ENCODE measurements at regions not wholly inside any gene's neighbourhood (a gene's known extent, or its start where the extent isn't known, plus 50 kb on each side); places are given as distances from the start of the nearest gene placed in this dataset.

DNA sequence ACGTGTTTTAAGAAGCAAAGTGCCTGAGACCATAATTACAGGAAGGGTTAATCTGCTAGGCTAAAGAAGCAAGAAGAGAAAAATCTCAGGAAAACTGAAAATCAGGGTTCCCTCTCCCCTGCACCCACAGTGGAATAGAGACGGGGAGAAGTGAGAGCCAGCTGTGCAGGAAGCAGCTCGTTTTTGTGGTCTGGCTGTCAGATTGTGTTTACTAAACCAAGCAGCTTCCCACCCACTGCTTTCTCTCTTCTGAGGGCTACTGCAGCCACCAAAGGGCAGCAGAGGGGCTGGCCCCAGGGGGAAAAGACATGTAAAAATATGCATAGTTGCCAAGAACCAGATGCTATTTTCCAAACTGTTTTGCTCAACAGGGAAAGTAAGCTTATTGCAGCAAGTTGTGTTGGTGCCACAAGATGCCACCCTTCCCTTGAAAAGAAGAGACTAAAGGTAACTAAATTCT, 72.6 kb upstream of the THUMPD2 start:
- ATAC-seq (replicated peaks in 1 of 4), result no peak
- H3K36me3 ChIP-seq (ENCODE audit: control insufficient read depth in 2 of 2, extremely low read depth in 1 of 2, insufficient read depth in 1 of 2, low read length in 1 of 2), result no peaks in the 10 kb centered on the region
- ChIA-PET CTCF (no interaction called here), POLR2A (interaction anchor here in 1 of 2 donors (0.6 kb wide), 1 partner anchor 562 kb away, joined by 7 read pairs; no protein-coding TSS in a partner anchor)
- Mint-ChIP-seq H3K36me3 (no peaks in the 10 kb centered on the region), H3K27ac (no peak overlapping the region), H3K4me3 (no peak overlapping the region), H3K27me3 (peaks cover 5 to 11% of the 10 kb centered on the region in 2 donors), H3K4me1 (peaks cover 0 to 10% (median 8%) of the 10 kb centered on the region in 3 donors), H3K9me3 (no peaks in the 10 kb centered on the region)
- no peak for DNase-seq
- no CpG with 5 or more reads among the region's 3 CpGs for WGBS (ENCODE audit: insufficient coverage)
- no peaks in the 10 kb centered on the region for H3K9me3 ChIP-seq
- peaks cover 0 to 2% of the 10 kb centered on the region in 2 experiments for H3K27me3 ChIP-seq (replicated peaks in 1 of 2; ENCODE audit: control insufficient read depth in 2 of 2, extremely low read depth in 1 of 2, insufficient read depth in 2 of 2, low read length in 1 of 2)
- peaks cover 0 to 6% of the 10 kb centered on the region in 2 experiments for H3K4me1 ChIP-seq (ENCODE audit: control insufficient read depth in 1 of 2, extremely low read depth in 1 of 2, insufficient read depth in 2 of 2, low read length in 2 of 2)
- H3K4me3 ChIP-seq (ENCODE audit: control insufficient read depth in 1 of 2, extremely low read depth in 1 of 2, low read length in 1 of 2), result no peak overlapping the region
- no peak overlapping the region for H3K27ac ChIP-seq (ENCODE audit: low read length)

DNA sequence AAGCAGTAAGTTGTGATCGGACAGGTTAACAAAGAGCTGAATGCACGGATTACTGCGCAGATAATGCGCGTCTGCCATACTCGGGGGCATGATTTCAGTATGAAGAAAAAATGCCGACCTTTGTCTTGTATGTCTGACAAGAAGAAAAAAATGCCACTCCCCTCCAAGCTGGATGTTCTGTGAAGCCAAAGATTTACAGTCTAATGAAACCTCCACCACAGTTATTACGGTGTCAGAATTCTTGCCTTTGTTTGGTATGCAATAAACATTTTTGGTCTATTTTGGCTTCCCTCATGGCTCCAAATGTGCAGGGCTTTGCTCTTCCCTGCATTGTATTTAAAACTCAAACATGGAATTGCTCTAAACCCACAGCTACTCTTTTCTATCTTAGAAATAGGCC, 72.2 kb upstream of the THUMPD2 start:
- Mint-ChIP-seq H3K4me1 (peaks cover 0 to 10% (median 8%) of the 10 kb centered on the region in 3 donors), H3K27me3 (peaks cover 3 to 11% of the 10 kb centered on the region in 2 donors), H3K4me3 (no peak overlapping the region), H3K36me3 (no peaks in the 10 kb centered on the region), H3K27ac (no peak overlapping the region), H3K9me3 (no peaks in the 10 kb centered on the region)
- DNase-seq (no peak), ATAC-seq (replicated peaks in 1 of 4) (no peak)
- H3K9me3 ChIP-seq, result no peaks in the 10 kb centered on the region
- CTCF ChIA-PET, result no interaction called here
- H3K4me3 ChIP-seq (ENCODE audit: control insufficient read depth in 1 of 2, extremely low read depth in 1 of 2, low read length in 1 of 2), result no peak overlapping the region
- peaks cover 0 to 2% of the 10 kb centered on the region in 2 experiments for H3K27me3 ChIP-seq (replicated peaks in 1 of 2; ENCODE audit: control insufficient read depth in 2 of 2, extremely low read depth in 1 of 2, insufficient read depth in 2 of 2, low read length in 1 of 2)
- POLR2A ChIA-PET, result no interaction called here
- 80% methylated on average over 1 of the region's 8 CpGs for WGBS (ENCODE audit: insufficient coverage)
- peaks cover 0 to 6% of the 10 kb centered on the region in 2 experiments for H3K4me1 ChIP-seq (ENCODE audit: control insufficient read depth in 1 of 2, extremely low read depth in 1 of 2, insufficient read depth in 2 of 2, low read length in 2 of 2)
- H3K36me3 ChIP-seq (ENCODE audit: control insufficient read depth in 2 of 2, extremely low read depth in 1 of 2, insufficient read depth in 1 of 2, low read length in 1 of 2), result no peaks in the 10 kb centered on the region
- H3K27ac ChIP-seq (ENCODE audit: low read length), result no peak overlapping the region

DNA sequence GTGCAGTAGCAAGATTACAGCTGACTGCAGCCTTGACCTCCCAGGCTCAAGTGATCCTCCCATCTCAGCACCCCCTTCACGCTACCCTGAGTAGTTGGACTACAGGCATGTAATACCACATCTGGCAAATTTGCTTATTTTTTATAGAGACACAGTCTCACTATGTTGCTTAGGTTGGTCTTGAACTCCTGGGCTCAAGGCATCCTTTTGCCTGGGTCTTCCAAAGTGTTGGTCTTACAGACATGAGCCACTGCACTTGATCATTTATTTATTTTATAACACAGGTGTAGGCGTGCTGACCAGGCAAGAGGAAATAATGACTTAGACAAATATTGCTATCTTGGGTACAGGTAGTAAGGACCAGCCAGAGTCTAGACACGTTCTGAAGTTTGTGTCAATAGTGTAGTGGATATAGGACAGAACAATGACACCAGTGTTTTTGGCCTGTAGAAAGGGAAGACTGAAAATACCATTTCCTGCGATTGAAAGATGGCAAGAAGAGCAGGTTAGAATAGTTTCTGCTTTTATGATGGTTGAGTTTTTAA, 71.0 kb upstream of the THUMPD2 start:
- no peaks in the 10 kb centered on the region for H3K9me3 Mint-ChIP-seq
- Histone ChIP-seq H3K9me3 (no peaks in the 10 kb centered on the region), H3K4me3 (ENCODE audit: control insufficient read depth in 1 of 2, extremely low read depth in 1 of 2, low read length in 1 of 2) (no peak overlapping the region), H3K4me1 (ENCODE audit: control insufficient read depth in 1 of 2, extremely low read depth in 1 of 2, insufficient read depth in 2 of 2, low read length in 2 of 2) (peaks cover 0 to 6% of the 10 kb centered on the region in 2 experiments), H3K27me3 (replicated peaks in 1 of 2; ENCODE audit: control insufficient read depth in 2 of 2, extremely low read depth in 1 of 2, insufficient read depth in 2 of 2, low read length in 1 of 2) (peaks cover 0 to 2% of the 10 kb centered on the region in 2 experiments), H3K36me3 (ENCODE audit: control insufficient read depth in 2 of 2, extremely low read depth in 1 of 2, insufficient read depth in 1 of 2, low read length in 1 of 2) (no peaks in the 10 kb centered on the region), H3K27ac (ENCODE audit: low read length) (no peak overlapping the region)
- ChIA-PET POLR2A (no interaction called here), CTCF (no interaction called here)
- H3K4me1 Mint-ChIP-seq, result peaks cover 0 to 10% (median 8%) of the 10 kb centered on the region in 3 donors
- ATAC-seq (replicated peaks in 1 of 4) (no peak), DNase-seq (no peak)
- H3K36me3 Mint-ChIP-seq, result no peaks in the 10 kb centered on the region
- no peak overlapping the region for H3K27ac Mint-ChIP-seq
- WGBS (ENCODE audit: insufficient coverage), result 17% methylated on average over 1 of the region's 4 CpGs
- H3K4me3 Mint-ChIP-seq, result no peak overlapping the region
- H3K27me3 Mint-ChIP-seq, result peaks cover 6 to 8% of the 10 kb centered on the region in 2 donors

DNA sequence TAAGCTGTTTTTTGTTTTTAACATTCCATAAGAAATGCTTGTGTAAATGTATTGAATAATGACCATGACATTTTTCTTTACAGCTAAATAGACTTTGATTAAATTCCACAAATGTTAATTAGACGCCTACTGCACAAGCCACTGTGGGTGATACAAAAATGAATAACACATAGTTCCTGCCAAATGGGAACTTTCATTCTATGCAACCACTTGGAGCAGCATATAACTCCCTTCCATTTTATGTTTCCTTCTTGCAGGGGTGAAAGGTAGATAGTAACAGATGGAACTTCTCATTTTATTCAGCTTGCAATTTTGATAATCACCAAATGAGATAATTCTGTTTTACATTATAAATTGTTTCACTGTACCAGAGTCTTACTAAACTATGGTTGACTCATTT, 70.0 kb upstream of the THUMPD2 start:
- peaks cover 4 to 5% of the 10 kb centered on the region in 2 donors for H3K27me3 Mint-ChIP-seq
- H3K27ac Mint-ChIP-seq, result no peak overlapping the region
- ATAC-seq (replicated peaks in 1 of 4) (no peak), DNase-seq (no peak)
- no peaks in the 10 kb centered on the region for H3K9me3 ChIP-seq
- no peak overlapping the region for H3K4me3 Mint-ChIP-seq
- H3K36me3 Mint-ChIP-seq, result no peaks in the 10 kb centered on the region
- peaks cover 0 to 6% of the 10 kb centered on the region in 2 experiments for H3K4me1 ChIP-seq (ENCODE audit: control insufficient read depth in 1 of 2, extremely low read depth in 1 of 2, insufficient read depth in 2 of 2, low read length in 2 of 2)
- ChIA-PET POLR2A (no interaction called here), CTCF (no interaction called here)
- no peaks in the 10 kb centered on the region for H3K9me3 Mint-ChIP-seq
- WGBS (ENCODE audit: insufficient coverage), result no CpG with 5 or more reads among the region's 1 CpG
- peaks cover 0 to 10% (median 8%) of the 10 kb centered on the region in 3 donors for H3K4me1 Mint-ChIP-seq
- no peak overlapping the region for H3K4me3 ChIP-seq (ENCODE audit: control insufficient read depth in 1 of 2, extremely low read depth in 1 of 2, low read length in 1 of 2)
- peaks cover 0 to 2% of the 10 kb centered on the region in 2 experiments for H3K27me3 ChIP-seq (replicated peaks in 1 of 2; ENCODE audit: control insufficient read depth in 2 of 2, extremely low read depth in 1 of 2, insufficient read depth in 2 of 2, low read length in 1 of 2)
- H3K27ac ChIP-seq (ENCODE audit: low read length), result no peak overlapping the region
- H3K36me3 ChIP-seq (ENCODE audit: control insufficient read depth in 2 of 2, extremely low read depth in 1 of 2, insufficient read depth in 1 of 2, low read length in 1 of 2), result no peaks in the 10 kb centered on the region

DNA sequence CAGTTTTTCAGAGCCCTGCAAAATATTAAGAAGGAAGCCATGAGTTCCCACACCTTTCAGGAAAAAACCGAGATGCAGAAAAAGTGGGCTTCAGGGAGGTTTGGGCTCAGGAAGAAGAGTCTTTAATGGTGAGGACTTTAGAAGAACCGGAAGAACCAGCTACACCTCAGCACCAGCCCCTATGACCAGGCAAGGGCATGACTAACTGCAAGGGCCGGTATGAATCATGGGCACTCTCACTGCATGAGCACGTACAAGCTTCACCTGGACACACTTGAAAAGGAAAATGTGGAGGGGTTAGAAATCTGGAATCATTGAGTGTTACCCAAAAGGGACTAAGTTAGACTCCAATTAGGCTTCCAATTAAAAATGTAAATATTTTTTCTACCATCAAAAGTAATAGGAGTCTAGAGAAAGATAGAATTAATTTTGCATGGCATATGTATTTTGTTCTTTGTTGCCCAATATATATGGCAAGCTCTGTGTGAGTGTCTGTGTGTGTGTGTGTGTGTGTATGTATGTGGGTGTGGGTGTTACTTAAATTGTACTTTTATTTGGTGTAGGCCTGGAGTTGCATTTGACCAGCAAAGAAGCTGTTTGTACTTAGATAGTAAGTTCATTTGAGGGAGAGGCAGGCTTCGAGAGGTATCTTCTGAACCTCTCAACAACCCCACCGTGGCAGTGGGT, 66.5 kb upstream of the THUMPD2 start:
- no CpG with 5 or more reads among the region's 6 CpGs for WGBS (ENCODE audit: insufficient coverage)
- Histone ChIP-seq H3K27me3 (replicated peaks in 1 of 2; ENCODE audit: control insufficient read depth in 2 of 2, extremely low read depth in 1 of 2, insufficient read depth in 2 of 2, low read length in 1 of 2) (peaks cover 0 to 2% of the 10 kb centered on the region in 2 experiments), H3K4me3 (ENCODE audit: control insufficient read depth in 1 of 2, extremely low read depth in 1 of 2, low read length in 1 of 2) (no peak overlapping the region), H3K4me1 (ENCODE audit: control insufficient read depth in 1 of 2, extremely low read depth in 1 of 2, insufficient read depth in 2 of 2, low read length in 2 of 2) (no peaks in the 10 kb centered on the region), H3K36me3 (ENCODE audit: control insufficient read depth in 2 of 2, extremely low read depth in 1 of 2, insufficient read depth in 1 of 2, low read length in 1 of 2) (no peaks in the 10 kb centered on the region), H3K27ac (ENCODE audit: low read length) (no peak overlapping the region), H3K9me3 (no peaks in the 10 kb centered on the region)
- Mint-ChIP-seq H3K27ac (no peak overlapping the region), H3K36me3 (no peaks in the 10 kb centered on the region), H3K4me3 (no peak overlapping the region), H3K9me3 (no peaks in the 10 kb centered on the region), H3K27me3 (peaks cover 4 to 15% of the 10 kb centered on the region in 2 donors), H3K4me1 (no peaks in the 10 kb centered on the region)
- no peak for ATAC-seq (replicated peaks in 1 of 4)
- no peak for DNase-seq
- CTCF ChIA-PET, result no interaction called here
- POLR2A ChIA-PET, result interaction anchor here in 1 of 2 donors (0.6 kb wide), 1 partner anchor 1323 kb away, joined by 3 read pairs; no protein-coding TSS in a partner anchor

DNA sequence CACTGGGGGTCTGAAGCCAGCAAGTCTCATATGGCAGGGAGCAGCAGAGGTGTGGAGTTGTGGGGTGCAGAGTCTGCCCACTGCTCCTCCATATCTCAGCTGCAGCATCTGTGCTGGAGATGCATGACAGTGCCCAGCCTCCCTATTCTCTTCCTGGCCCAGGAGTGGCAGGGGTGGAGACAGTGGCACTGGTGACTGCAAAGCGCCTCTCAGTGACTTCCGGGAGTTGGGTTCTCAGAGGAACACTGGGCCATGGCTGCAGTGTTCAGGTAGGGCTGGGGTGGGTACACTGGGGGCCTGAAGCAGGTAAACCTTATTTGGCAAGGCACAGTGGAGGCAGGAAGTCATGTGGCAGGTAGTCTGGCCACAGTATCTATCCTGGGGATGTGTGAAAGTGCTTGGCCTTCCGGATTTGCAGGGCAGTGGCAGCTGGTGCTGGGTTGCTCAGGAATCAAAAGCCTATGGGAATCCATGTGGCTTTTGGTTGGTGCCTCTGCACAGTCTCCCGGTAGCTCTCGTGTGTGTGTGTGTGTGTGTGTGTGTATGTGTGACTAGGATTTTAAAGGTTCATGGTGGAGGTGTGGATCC, 60.3 kb upstream of the THUMPD2 start:
- no peak overlapping the region for H3K4me3 ChIP-seq (ENCODE audit: control insufficient read depth in 1 of 2, extremely low read depth in 1 of 2, low read length in 1 of 2)
- no peak overlapping the region for H3K27ac ChIP-seq (ENCODE audit: low read length)
- H3K27me3 Mint-ChIP-seq, result peaks cover 6 to 16% of the 10 kb centered on the region in 2 donors
- ATAC-seq (replicated peaks in 1 of 4), result no peak
- no peak overlapping the region for H3K27ac Mint-ChIP-seq
- no peak for DNase-seq
- ChIA-PET CTCF (no interaction called here), POLR2A (interaction anchor here in 1 of 2 donors (0.6 kb wide), 1 partner anchor 286 kb away, joined by 3 read pairs; no protein-coding TSS in a partner anchor)
- no peaks in the 10 kb centered on the region for H3K4me1 Mint-ChIP-seq
- H3K36me3 Mint-ChIP-seq, result no peaks in the 10 kb centered on the region
- WGBS (ENCODE audit: insufficient coverage), result 79% methylated on average over 3 of the region's 5 CpGs
- H3K4me3 Mint-ChIP-seq, result no peak overlapping the region
- no peaks in the 10 kb centered on the region for H3K4me1 ChIP-seq (ENCODE audit: control insufficient read depth in 1 of 2, extremely low read depth in 1 of 2, insufficient read depth in 2 of 2, low read length in 2 of 2)
- H3K9me3 Mint-ChIP-seq, result peaks cover 8 to 26% (median 9%) of the 10 kb centered on the region in 3 donors
- peaks cover 0 to 8% of the 10 kb centered on the region in 2 experiments for H3K27me3 ChIP-seq (replicated peaks in 1 of 2; ENCODE audit: control insufficient read depth in 2 of 2, extremely low read depth in 1 of 2, insufficient read depth in 2 of 2, low read length in 1 of 2)
- no peaks in the 10 kb centered on the region for H3K9me3 ChIP-seq
- H3K36me3 ChIP-seq (ENCODE audit: control insufficient read depth in 2 of 2, extremely low read depth in 1 of 2, insufficient read depth in 1 of 2, low read length in 1 of 2), result no peaks in the 10 kb centered on the region
